GM20431 (cell line): ENCODE measurements at regions not wholly inside any gene's neighbourhood (a gene's known extent, or its start where the extent isn't known, plus 50 kb on each side); places are given as distances from the start of the nearest gene placed in this dataset.
"Not testable (repeated sequence)": the region's sequence is repeated elsewhere in the genome, so short reads cannot be mapped to it uniquely, and the experiment has no call there.

Source experiments
- in situ Hi-C: fragments of 300-500 bp; cut with MseI, MboI; formaldehyde crosslinking; loops from one replicate; pipeline ENCODE4 v1.15.0; 2020; ENCODE audit warnings: low sequenced_read_pairs; ENCODE audit not compliant: unreplicated experiment

- in situ Hi-C loops = no loop called here
Measured at GRCh38 chr4:27692868-27693634, 832.4 kb downstream of the STIM2 start.

- in situ Hi-C loops = not testable (repeated sequence)
Measured at GRCh38 chr4:27696257-27696656, 835.6 kb downstream of the STIM2 start.

- in situ Hi-C loops = no loop called here
Measured at GRCh38 chr4:27701606-27702005, 841.0 kb downstream of the STIM2 start.

GRCh38 chr4:27702730-27703431 is 842.2 kb downstream of the STIM2 start:
- in situ Hi-C loops = no loop called here

- in situ Hi-C loops = no loop called here
Measured at GRCh38 chr4:27703771-27704170, 843.1 kb downstream of the STIM2 start.

- in situ Hi-C loops = no loop called here
Measured at GRCh38 chr4:27711041-27711440, 850.4 kb downstream of the STIM2 start.

- in situ Hi-C loops = no loop called here
Measured at GRCh38 chr4:27714073-27714472, 853.4 kb downstream of the STIM2 start.

GRCh38 chr4:27716693-27717430 is 856.2 kb downstream of the STIM2 start:
- in situ Hi-C loops = no loop called here

GRCh38 chr4:27717431-27717755 is 856.8 kb downstream of the STIM2 start:
- in situ Hi-C loops = no loop called here

- in situ Hi-C loops = no loop called here
Measured at GRCh38 chr4:27720010-27720766, 859.5 kb downstream of the STIM2 start.

GRCh38 chr4:27721193-27721592 is 860.6 kb downstream of the STIM2 start:
- in situ Hi-C loops = no loop called here

- in situ Hi-C loops = no loop called here
Measured at GRCh38 chr4:27728892-27729291, 868.3 kb downstream of the STIM2 start.

- in situ Hi-C loops = no loop called here
Measured at GRCh38 chr4:27742816-27743215, 882.2 kb downstream of the STIM2 start.

- in situ Hi-C loops = no loop called here
Measured at GRCh38 chr4:27759611-27760575, 899.3 kb downstream of the STIM2 start.

GRCh38 chr4:27763830-27764525 is 903.3 kb downstream of the STIM2 start:
- in situ Hi-C loops = no loop called here

- in situ Hi-C loops = no loop called here
Measured at GRCh38 chr4:27764526-27764837, 903.8 kb downstream of the STIM2 start.

- in situ Hi-C loops = no loop called here
Measured at GRCh38 chr4:27770895-27771294, 910.3 kb downstream of the STIM2 start.

- in situ Hi-C loops = no loop called here
Measured at GRCh38 chr4:27775156-27775555, 914.5 kb downstream of the STIM2 start.

- in situ Hi-C loops = no loop called here
Measured at GRCh38 chr4:27779827-27780226, 919.2 kb downstream of the STIM2 start.
